HepG2 (cell line): ENCODE measurements at regions not wholly inside any gene's neighbourhood (a gene's known extent, or its start where the extent isn't known, plus 50 kb on each side); places are given as distances from the start of the nearest gene placed in this dataset.

ENCODE experiments used
- ADNP ChIP-seq: sonication (generic); formaldehyde crosslinking; IDR thresholded peaks from 2 replicates; pipeline ENCODE4 v1.4.0; 2020; ENCODE audit warnings: missing genetic modification reagents
- ERF ChIP-seq: IDR thresholded peaks from 2 replicates; pipeline ENCODE4 v1.6.1; 2018; ENCODE audit warnings: missing biosample characterization, missing genetic modification reagents
- ESRRA ChIP-seq: sonication (generic); formaldehyde crosslinking; IDR thresholded peaks from 2 replicates; pipeline ENCODE4 v1.5.1; 2020; ENCODE audit warnings: mild to moderate bottlenecking, low read depth, missing genetic modification reagents
- FOXM1 ChIP-seq: sonication (generic); formaldehyde crosslinking; IDR thresholded peaks from 2 replicates; pipeline ENCODE4 v1.5.0; 2020; ENCODE audit warnings: missing genetic modification reagents
- HIVEP1 ChIP-seq: sonication (generic); formaldehyde crosslinking; IDR thresholded peaks from 2 replicates; pipeline ENCODE4 v1.4.0; 2020; ENCODE audit warnings: mild to moderate bottlenecking, missing genetic modification reagents
- KLF13 ChIP-seq: sonication (generic); formaldehyde crosslinking; IDR thresholded peaks from 2 replicates; pipeline ENCODE4 v1.4.0; 2020; ENCODE audit warnings: mild to moderate bottlenecking, missing genetic modification reagents
- MAZ ChIP-seq, 2 experiments: sonication (generic) in 1 of 2; formaldehyde crosslinking in 1 of 2; IDR thresholded peaks; 2 replicates each; pipeline versions ENCODE4 v1.5.0 to v1.6.1; 2012 to 2020; ENCODE audit warnings: low read depth in 2 of 2, mild to moderate bottlenecking in 2 of 2, borderline replicate concordance in 1 of 2, improper control_type of control experiment in 1 of 2, low read length in 1 of 2, missing genetic modification reagents in 1 of 2, moderate library complexity in 1 of 2
- MBNL3 ChIP-seq: fragments of 250-450 bp; sonication (Bioruptor Pico); conservative IDR thresholded peaks from 2 replicates; pipeline ENCODE4 v1.8.0; 2022; ENCODE audit warnings: mild to moderate bottlenecking, inconsistent platforms
- MED8 ChIP-seq: sonication (generic); formaldehyde crosslinking; IDR thresholded peaks from 2 replicates; pipeline ENCODE4 v1.8.1; 2023; ENCODE audit warnings: mild to moderate bottlenecking, missing genetic modification reagents; ENCODE audit not compliant: insufficient replicate concordance
- PHF5A ChIP-seq: IDR thresholded peaks from one replicate; pipeline ENCODE4 v1.6.1; 2018; ENCODE audit warnings: low read depth, missing genetic modification reagents; ENCODE audit not compliant: unreplicated experiment
- SALL1 ChIP-seq: sonication (generic); formaldehyde crosslinking; IDR thresholded peaks from 2 replicates; pipeline ENCODE4 v1.8.0; 2022; ENCODE audit warnings: mild to moderate bottlenecking, missing genetic modification reagents
- SETDB1 ChIP-seq: sonication (generic); formaldehyde crosslinking; IDR thresholded peaks from 2 replicates; pipeline ENCODE4 v1.5.1; 2020; ENCODE audit warnings: missing genetic modification reagents, mild to moderate bottlenecking, borderline replicate concordance
- SIX4 ChIP-seq: sonication (generic); formaldehyde crosslinking; IDR thresholded peaks from 2 replicates; pipeline ENCODE4 v1.4.0; 2020; ENCODE audit warnings: missing genetic modification reagents
- TBX3 ChIP-seq: fragments of 450-650 bp; IDR thresholded peaks from 2 replicates; pipeline ENCODE4 v1.6.1; 2017; ENCODE audit warnings: antibody characterized with exemption, mild to moderate bottlenecking, inconsistent platforms, borderline replicate concordance
- ZFP1 ChIP-seq: IDR thresholded peaks from 2 replicates; pipeline ENCODE4 v1.6.1; 2016
- ZNF563 ChIP-seq: sonication (generic); formaldehyde crosslinking; IDR thresholded peaks from 2 replicates; pipeline ENCODE4 v1.8.0; 2022; ENCODE audit warnings: mild to moderate bottlenecking, moderate library complexity, missing genetic modification reagents
- ZSCAN22 ChIP-seq: sonication (generic); formaldehyde crosslinking; IDR thresholded peaks from 2 replicates; pipeline ENCODE4 v1.4.0; 2020; ENCODE audit warnings: mild to moderate bottlenecking, missing genetic modification reagents
- TF ChIP-seq, protein P1 (sequence below): sonication (generic); formaldehyde crosslinking; IDR thresholded peaks from 2 replicates; pipeline ENCODE4 v1.4.0; 2020; ENCODE audit warnings: missing genetic modification reagents
- TF ChIP-seq, protein P2 (sequence below): sonication (generic); formaldehyde crosslinking; conservative IDR thresholded peaks from 2 replicates; pipeline ENCODE4 v1.8.0; 2022; ENCODE audit warnings: low read depth, missing genetic modification reagents
- TF ChIP-seq, protein P3 (sequence below): sonication (generic); formaldehyde crosslinking; conservative IDR thresholded peaks from 2 replicates; pipeline ENCODE4 v1.8.0; 2022; ENCODE audit warnings: missing genetic modification reagents
- TF ChIP-seq, protein P4 (sequence below): sonication (generic); formaldehyde crosslinking; IDR thresholded peaks from 2 replicates; pipeline ENCODE4 v1.4.0; 2020; ENCODE audit warnings: low read depth, missing genetic modification reagents
- TF ChIP-seq, protein P5 (sequence below): IDR thresholded peaks from 2 replicates; pipeline ENCODE4 v1.6.1; 2016; ENCODE audit warnings: low read depth, borderline replicate concordance

DNA sequence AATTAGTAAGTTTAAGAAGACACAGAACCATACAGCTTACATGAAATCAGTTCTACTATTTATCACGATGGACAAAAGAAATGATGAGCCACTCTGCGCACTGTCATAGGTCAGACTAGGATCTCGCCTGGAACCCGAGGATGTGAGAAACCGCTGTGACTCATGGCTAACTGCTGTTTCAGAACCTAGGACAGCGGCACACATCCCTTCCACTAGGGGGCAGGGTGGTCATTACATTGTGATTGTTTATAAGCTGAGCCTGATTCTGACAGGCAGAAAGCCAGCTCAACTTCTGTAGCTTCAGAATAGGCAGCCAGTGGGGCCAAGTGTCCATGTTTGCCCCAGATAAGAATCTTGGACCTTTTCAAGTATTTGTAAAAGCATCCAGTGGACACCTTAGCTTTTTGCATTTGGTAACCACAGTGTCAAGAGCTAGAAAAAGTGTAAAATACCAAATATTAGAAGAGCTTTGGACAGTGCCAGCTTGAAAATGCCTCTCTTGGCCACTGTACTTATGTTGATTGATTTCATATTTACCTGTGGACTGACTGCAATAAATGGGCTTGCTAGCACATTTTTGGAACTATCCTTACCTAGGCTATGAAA lies 115.8 kb downstream of the KBTBD8 start (continued):
- TF ChIP-seq, protein P1, sequence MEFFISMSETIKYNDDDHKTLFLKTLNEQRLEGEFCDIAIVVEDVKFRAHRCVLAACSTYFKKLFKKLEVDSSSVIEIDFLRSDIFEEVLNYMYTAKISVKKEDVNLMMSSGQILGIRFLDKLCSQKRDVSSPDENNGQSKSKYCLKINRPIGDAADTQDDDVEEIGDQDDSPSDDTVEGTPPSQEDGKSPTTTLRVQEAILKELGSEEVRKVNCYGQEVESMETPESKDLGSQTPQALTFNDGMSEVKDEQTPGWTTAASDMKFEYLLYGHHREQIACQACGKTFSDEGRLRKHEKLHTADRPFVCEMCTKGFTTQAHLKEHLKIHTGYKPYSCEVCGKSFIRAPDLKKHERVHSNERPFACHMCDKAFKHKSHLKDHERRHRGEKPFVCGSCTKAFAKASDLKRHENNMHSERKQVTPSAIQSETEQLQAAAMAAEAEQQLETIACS (CRISPR knock-in tag) = no peak
- TF ChIP-seq TBX3 (no peak), MAZ (IDR thresholded peaks at IDR 0.05; ENCODE audit: borderline replicate concordance, low read depth, low read length) (no peak), MAZ (CRISPR knock-in tag; IDR thresholded peaks at IDR 0.05; ENCODE audit: low read depth) (peak; percentile 84), PHF5A (CRISPR knock-in tag) (peak; percentile 78), MED8 (CRISPR knock-in tag) (no peak), ESRRA (CRISPR knock-in tag) (0 out of 2 replicates have a peak, but pooled peaks have one; percentile 35), ZFP1 (peak; percentile 93; the same call in 1 of the 2 replicates), ZNF563 (CRISPR knock-in tag) (peak; percentile 71; the same call in 1 of the 2 replicates), ERF (CRISPR knock-in tag) (peak; percentile 98), SIX4 (peak; percentile 90), HIVEP1 (CRISPR knock-in tag) (no peak), SETDB1 (CRISPR knock-in tag) (no peak), ADNP (CRISPR knock-in tag) (no peak), ZSCAN22 (CRISPR knock-in tag) (no peak), MBNL3 (CRISPR knock-in tag) (no peak), KLF13 (CRISPR knock-in tag) (0 out of 2 replicates have a peak, but pooled peaks have one; percentile 53), FOXM1 (CRISPR knock-in tag) (no peak), SALL1 (CRISPR knock-in tag) (peak; percentile 95)
- TF ChIP-seq, protein P2, sequence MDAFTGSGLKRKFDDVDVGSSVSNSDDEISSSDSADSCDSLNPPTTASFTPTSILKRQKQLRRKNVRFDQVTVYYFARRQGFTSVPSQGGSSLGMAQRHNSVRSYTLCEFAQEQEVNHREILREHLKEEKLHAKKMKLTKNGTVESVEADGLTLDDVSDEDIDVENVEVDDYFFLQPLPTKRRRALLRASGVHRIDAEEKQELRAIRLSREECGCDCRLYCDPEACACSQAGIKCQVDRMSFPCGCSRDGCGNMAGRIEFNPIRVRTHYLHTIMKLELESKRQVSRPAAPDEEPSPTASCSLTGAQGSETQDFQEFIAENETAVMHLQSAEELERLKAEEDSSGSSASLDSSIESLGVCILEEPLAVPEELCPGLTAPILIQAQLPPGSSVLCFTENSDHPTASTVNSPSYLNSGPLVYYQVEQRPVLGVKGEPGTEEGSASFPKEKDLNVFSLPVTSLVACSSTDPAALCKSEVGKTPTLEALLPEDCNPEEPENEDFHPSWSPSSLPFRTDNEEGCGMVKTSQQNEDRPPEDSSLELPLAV (CRISPR knock-in tag) = 0 out of 2 replicates have a peak, but pooled peaks have one; percentile 25
- TF ChIP-seq, protein P3, sequence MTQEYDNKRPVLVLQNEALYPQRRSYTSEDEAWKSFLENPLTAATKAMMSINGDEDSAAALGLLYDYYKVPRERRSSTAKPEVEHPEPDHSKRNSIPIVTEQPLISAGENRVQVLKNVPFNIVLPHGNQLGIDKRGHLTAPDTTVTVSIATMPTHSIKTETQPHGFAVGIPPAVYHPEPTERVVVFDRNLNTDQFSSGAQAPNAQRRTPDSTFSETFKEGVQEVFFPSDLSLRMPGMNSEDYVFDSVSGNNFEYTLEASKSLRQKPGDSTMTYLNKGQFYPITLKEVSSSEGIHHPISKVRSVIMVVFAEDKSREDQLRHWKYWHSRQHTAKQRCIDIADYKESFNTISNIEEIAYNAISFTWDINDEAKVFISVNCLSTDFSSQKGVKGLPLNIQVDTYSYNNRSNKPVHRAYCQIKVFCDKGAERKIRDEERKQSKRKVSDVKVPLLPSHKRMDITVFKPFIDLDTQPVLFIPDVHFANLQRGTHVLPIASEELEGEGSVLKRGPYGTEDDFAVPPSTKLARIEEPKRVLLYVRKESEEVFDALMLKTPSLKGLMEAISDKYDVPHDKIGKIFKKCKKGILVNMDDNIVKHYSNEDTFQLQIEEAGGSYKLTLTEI = no peak
- TF ChIP-seq, protein P4, sequence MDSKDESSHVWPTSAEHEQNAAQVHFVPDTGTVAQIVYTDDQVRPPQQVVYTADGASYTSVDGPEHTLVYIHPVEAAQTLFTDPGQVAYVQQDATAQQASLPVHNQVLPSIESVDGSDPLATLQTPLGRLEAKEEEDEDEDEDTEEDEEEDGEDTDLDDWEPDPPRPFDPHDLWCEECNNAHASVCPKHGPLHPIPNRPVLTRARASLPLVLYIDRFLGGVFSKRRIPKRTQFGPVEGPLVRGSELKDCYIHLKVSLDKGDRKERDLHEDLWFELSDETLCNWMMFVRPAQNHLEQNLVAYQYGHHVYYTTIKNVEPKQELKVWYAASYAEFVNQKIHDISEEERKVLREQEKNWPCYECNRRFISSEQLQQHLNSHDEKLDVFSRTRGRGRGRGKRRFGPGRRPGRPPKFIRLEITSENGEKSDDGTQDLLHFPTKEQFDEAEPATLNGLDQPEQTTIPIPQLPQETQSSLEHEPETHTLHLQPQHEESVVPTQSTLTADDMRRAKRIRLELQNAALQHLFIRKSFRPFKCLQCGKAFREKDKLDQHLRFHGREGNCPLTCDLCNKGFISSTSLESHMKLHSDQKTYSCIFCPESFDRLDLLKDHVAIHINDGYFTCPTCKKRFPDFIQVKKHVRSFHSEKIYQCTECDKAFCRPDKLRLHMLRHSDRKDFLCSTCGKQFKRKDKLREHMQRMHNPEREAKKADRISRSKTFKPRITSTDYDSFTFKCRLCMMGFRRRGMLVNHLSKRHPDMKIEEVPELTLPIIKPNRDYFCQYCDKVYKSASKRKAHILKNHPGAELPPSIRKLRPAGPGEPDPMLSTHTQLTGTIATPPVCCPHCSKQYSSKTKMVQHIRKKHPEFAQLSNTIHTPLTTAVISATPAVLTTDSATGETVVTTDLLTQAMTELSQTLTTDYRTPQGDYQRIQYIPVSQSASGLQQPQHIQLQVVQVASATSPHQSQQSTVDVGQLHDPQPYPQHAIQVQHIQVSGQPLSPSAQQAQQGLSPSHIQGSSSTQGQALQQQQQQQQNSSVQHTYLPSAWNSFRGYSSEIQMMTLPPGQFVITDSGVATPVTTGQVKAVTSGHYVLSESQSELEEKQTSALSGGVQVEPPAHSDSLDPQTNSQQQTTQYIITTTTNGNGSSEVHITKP (CRISPR knock-in tag) = 0 out of 2 replicates have a peak, but pooled peaks have one; percentile 58
- TF ChIP-seq, protein P5, sequence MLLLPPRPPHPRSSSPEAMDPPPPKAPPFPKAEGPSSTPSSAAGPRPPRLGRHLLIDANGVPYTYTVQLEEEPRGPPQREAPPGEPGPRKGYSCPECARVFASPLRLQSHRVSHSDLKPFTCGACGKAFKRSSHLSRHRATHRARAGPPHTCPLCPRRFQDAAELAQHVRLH = peak; percentile 98
